ENCODE measurements at regions not wholly inside any gene's neighbourhood (a gene's known extent, or its start where the extent isn't known, plus 50 kb on each side); places are given as distances from the start of the nearest gene placed in this dataset.
"Not testable (repeated sequence)": the region's sequence is repeated elsewhere in the genome, so short reads cannot be mapped to it uniquely, and the experiment has no call there.

DNA sequence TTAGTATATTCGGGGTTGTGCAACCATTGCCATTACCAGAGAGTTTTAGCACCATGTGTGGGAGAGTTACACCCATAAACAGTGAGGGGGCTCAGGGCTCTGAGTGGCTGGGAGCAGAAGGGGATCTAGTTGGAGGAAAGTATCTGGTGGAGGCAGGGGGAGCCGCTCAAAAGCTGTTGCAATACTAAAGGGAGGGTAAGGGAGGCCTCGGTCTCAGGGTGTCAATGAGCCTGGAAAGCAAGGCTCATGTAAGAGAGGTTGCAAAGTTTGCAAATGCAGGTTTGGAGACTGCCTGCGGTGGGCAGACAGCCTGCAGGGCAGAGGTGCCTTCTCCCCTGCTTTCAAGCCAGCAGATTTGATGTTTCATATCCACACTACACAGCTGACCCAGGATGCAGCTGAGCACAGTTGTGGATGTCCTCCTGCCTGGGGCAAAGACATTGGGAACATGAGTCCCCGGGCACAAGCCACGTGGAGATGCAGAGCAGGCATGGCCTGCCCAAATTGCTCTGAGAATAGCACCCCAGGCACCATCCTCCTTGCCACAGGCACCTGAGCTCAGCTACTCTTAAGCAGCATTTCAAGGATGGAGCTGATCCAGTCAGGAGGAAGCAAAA lies 181.4 kb downstream of the TLE3 start:
- no peak for ATAC-seq (replicated peaks; ENCODE audit: extremely low read depth, poor library complexity, severe bottlenecking)
- no peaks in the 10 kb centered on the region for H3K4me1 Mint-ChIP-seq
- no peak overlapping the region for H3K4me3 Mint-ChIP-seq

GRCh38 chr15:69917056-69917455 lies 180.7 kb downstream of the TLE3 start:
- no peak overlapping the region for H3K4me3 Mint-ChIP-seq
- H3K4me1 Mint-ChIP-seq, result no peaks in the 10 kb centered on the region
- H3K36me3 Mint-ChIP-seq (ENCODE audit: insufficient read depth), result no peaks in the 10 kb centered on the region
- no peak overlapping the region for H3K27ac Mint-ChIP-seq (ENCODE audit: low read depth)
- no peaks in the 10 kb centered on the region for H3K9me3 Mint-ChIP-seq
- ATAC-seq (replicated peaks; ENCODE audit: extremely low read depth, poor library complexity, severe bottlenecking), result no peak
- no peaks in the 10 kb centered on the region for H3K27me3 Mint-ChIP-seq
- DNase-seq (ENCODE audit: low spot score in 2 of 2), result no peak

More for the DNA sequence above, 181.4 kb downstream of the TLE3 start:
- no peaks in the 10 kb centered on the region for H3K27me3 Mint-ChIP-seq
- no peaks in the 10 kb centered on the region for H3K36me3 Mint-ChIP-seq (ENCODE audit: insufficient read depth)
- no peak for DNase-seq (ENCODE audit: low spot score in 2 of 2)
- no peak overlapping the region for H3K27ac Mint-ChIP-seq (ENCODE audit: low read depth)
- no peaks in the 10 kb centered on the region for H3K9me3 Mint-ChIP-seq

DNA sequence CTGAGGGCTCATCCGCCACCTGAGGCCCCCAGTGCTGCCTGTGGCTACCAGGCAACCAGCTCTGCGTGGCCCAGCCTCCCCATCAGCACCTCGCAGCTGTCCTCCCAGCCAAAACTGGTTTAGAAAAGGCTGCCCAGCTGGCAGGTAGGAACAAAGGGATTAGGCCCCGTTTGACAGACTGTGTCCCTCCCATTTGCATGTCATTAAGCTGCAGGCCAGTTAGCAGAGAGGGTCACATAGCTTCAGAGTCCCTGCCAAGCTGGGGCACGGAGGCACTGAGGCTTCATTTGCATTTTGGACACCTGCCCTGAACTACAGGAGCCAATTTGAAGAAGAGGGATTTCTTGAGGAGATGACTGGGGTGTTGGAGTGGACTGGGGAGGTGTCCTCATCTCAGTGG lies 177.9 kb downstream of the TLE3 start:
- no peak overlapping the region for H3K4me3 Mint-ChIP-seq
- H3K4me1 Mint-ChIP-seq, result no peaks in the 10 kb centered on the region
- DNase-seq (ENCODE audit: low spot score in 2 of 2), result no peak
- H3K27ac Mint-ChIP-seq (ENCODE audit: low read depth), result no peak overlapping the region
- H3K9me3 Mint-ChIP-seq, result peaks cover 8% of the 10 kb centered on the region
- H3K36me3 Mint-ChIP-seq (ENCODE audit: insufficient read depth), result no peaks in the 10 kb centered on the region
- H3K27me3 Mint-ChIP-seq, result no peaks in the 10 kb centered on the region
- ATAC-seq (replicated peaks; ENCODE audit: extremely low read depth, poor library complexity, severe bottlenecking), result no peak

GRCh38 chr15:69920221-69920620 lies 177.5 kb downstream of the TLE3 start:
- Mint-ChIP-seq H3K4me3 (no peak overlapping the region), H3K9me3 (peaks cover 9% of the 10 kb centered on the region), H3K27me3 (no peaks in the 10 kb centered on the region), H3K36me3 (ENCODE audit: insufficient read depth) (no peaks in the 10 kb centered on the region), H3K27ac (ENCODE audit: low read depth) (no peak overlapping the region), H3K4me1 (no peaks in the 10 kb centered on the region)
- DNase-seq (ENCODE audit: low spot score in 2 of 2) (no peak), ATAC-seq (replicated peaks; ENCODE audit: extremely low read depth, poor library complexity, severe bottlenecking) (no peak)

DNA sequence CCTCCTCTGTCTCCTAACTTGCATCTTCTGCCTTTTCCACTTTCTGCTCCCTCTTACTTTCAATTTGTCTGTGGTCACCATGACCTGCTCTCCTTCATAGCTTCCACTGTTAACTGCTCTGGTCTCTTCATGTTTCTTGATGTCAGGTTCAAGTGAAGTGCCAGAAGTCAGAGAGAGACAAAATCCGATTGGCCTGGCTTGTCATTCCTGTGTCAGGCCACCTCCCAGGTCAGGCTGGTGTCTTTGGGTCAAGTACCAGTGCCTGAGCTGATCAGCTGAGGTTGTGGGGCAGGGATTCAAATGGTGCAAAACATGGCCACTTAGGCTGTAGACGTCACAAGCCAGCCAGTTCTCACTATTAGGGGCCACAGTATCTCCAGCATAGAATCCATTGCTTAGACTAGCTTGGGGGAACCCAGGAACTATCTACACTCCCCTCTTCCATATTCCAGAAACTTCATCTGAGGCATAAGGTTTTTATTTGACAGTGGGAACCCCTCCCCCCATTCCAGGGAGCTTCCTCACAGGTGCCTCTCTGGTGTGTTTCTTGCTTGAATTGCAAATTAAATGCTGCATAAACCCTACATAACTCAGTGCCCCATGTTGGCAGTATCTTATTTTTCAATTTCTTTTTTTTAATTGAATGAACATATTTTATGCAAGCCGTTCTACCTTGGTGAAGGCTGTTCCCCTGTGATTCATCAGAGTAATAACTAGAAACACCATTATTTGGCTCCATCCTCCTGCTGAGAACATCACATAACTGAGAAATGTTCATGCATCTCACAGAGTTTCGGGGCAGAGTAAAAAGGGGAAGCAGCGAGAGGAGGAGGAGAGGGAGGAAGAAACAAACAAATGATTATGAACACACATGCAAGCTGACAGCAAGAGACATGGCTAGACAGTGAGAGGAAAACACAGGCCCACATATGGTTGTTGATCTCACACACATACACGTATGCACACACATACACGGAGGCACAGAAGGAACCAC lies 175.8 kb downstream of the TLE3 start:
- no peak overlapping the region for H3K4me3 Mint-ChIP-seq
- H3K27ac Mint-ChIP-seq (ENCODE audit: low read depth), result no peak overlapping the region
- peaks cover 9% of the 10 kb centered on the region for H3K9me3 Mint-ChIP-seq
- H3K27me3 Mint-ChIP-seq, result no peaks in the 10 kb centered on the region
- H3K36me3 Mint-ChIP-seq (ENCODE audit: insufficient read depth), result no peaks in the 10 kb centered on the region
- DNase-seq (ENCODE audit: low spot score in 2 of 2), result no peak
- no peaks in the 10 kb centered on the region for H3K4me1 Mint-ChIP-seq
- ATAC-seq (replicated peaks; ENCODE audit: extremely low read depth, poor library complexity, severe bottlenecking), result no peak

- Mint-ChIP-seq H3K27ac (ENCODE audit: low read depth) (no peak overlapping the region), H3K27me3 (no peaks in the 10 kb centered on the region), H3K4me1 (no peaks in the 10 kb centered on the region), H3K9me3 (peaks cover 9% of the 10 kb centered on the region), H3K4me3 (no peak overlapping the region), H3K36me3 (ENCODE audit: insufficient read depth) (no peaks in the 10 kb centered on the region)
- ATAC-seq (replicated peaks; ENCODE audit: extremely low read depth, poor library complexity, severe bottlenecking), result no peak
- no peak for DNase-seq (ENCODE audit: low spot score in 2 of 2)
These were observed 173.2 kb downstream of the TLE3 start for GRCh38 chr15:69924531-69924930.

DNA sequence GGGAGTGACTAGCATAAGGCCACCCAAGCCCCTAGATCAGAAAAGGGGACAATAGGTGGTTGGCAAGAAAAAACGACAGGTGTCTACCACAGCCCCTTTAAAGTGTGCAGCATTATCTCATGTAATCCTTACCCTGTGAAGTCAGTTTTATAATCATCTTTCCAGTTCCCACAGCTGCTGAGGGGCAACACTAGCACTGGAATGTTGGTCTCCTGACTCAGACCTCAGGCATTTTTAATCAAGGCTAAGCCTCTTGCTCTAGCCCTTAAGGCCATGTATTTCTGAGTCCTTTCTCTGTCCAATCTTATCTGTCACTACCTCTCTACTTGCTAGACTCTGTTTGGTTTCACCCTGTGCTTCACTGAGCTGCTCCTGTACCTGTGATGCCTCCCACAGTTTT lies 171.7 kb downstream of the TLE3 start:
- Mint-ChIP-seq H3K9me3 (peaks cover 9% of the 10 kb centered on the region), H3K27me3 (no peaks in the 10 kb centered on the region), H3K36me3 (ENCODE audit: insufficient read depth) (no peaks in the 10 kb centered on the region), H3K4me3 (no peak overlapping the region), H3K4me1 (no peaks in the 10 kb centered on the region), H3K27ac (ENCODE audit: low read depth) (no peak overlapping the region)
- DNase-seq (ENCODE audit: low spot score in 2 of 2) (no peak), ATAC-seq (replicated peaks; ENCODE audit: extremely low read depth, poor library complexity, severe bottlenecking) (no peak)

DNA sequence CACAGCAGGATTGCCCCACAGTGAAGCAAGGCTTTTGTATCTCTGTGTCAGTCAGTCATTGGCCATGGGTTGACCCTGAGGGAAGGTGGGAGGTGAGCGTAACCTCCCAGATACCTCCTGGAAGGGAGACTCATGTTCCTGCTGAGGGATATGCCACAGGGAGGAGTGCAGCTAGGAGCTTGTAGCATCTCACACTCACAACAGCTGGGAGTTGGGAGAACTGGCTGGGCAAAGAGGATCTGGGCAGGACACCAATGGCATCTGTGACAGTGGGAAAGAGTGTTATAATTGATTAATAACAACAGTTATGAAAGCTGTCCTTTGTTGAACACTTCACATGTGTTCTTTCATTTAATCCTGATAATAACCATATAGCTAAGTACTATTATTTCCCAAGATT lies 171.0 kb downstream of the TLE3 start:
- H3K9me3 Mint-ChIP-seq, result peaks cover 9% of the 10 kb centered on the region
- no peaks in the 10 kb centered on the region for H3K36me3 Mint-ChIP-seq (ENCODE audit: insufficient read depth)
- ATAC-seq (replicated peaks; ENCODE audit: extremely low read depth, poor library complexity, severe bottlenecking) (no peak), DNase-seq (ENCODE audit: low spot score in 2 of 2) (no peak)
- H3K4me3 Mint-ChIP-seq, result no peak overlapping the region
- H3K4me1 Mint-ChIP-seq, result no peaks in the 10 kb centered on the region
- H3K27me3 Mint-ChIP-seq, result no peaks in the 10 kb centered on the region
- H3K27ac Mint-ChIP-seq (ENCODE audit: low read depth), result no peak overlapping the region

- not testable (repeated sequence) for ATAC-seq (replicated peaks; ENCODE audit: extremely low read depth, poor library complexity, severe bottlenecking); H3K9me3 Mint-ChIP-seq; H3K27ac Mint-ChIP-seq (ENCODE audit: low read depth); H3K36me3 Mint-ChIP-seq (ENCODE audit: insufficient read depth); H3K4me3 Mint-ChIP-seq; H3K4me1 Mint-ChIP-seq; DNase-seq (ENCODE audit: low spot score in 2 of 2)
- H3K27me3 Mint-ChIP-seq, result peaks cover 16% of the 10 kb centered on the region
These were observed 168.8 kb downstream of the TLE3 start for GRCh38 chr15:69928890-69929289.

DNA sequence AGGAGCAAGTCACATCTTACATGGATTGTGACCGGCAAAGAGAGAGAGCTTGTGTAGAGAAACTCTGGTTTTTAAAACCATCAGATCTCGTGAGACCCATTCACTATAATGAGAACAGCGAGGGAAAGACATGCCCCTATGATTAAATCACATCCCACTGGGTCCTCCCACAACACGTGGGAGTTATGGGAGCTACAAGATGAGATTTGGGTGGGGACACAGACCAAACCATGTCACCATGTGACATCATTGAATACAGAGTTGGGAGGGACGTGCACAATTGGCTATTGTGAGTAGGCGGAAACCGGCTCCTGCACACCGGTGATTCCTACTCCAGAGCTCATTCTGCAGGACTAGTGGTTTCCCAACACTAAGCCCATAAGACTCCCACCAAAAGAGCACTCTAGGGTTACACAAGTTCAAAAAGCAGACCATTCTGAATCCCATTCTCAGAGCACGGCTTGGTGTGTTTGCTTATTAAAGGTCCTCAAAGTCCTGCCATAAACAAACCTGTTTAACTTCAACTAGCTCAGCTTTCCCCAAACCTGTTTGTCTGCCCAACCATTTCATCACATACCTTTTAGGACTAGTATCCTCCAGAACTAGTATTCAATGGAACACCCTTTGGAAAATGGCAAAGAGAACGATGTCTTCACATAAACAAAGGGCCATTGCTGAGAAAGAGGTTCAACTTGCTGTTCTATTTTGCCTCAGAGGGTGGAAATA lies 167.6 kb downstream of the TLE3 start:
- Mint-ChIP-seq H3K27me3 (peaks cover 23% of the 10 kb centered on the region), H3K36me3 (ENCODE audit: insufficient read depth) (peaks cover 2% of the 10 kb centered on the region), H3K27ac (ENCODE audit: low read depth) (no peak overlapping the region), H3K4me1 (no peaks in the 10 kb centered on the region), H3K4me3 (no peak overlapping the region), H3K9me3 (no peaks in the 10 kb centered on the region)
- no peak for DNase-seq (ENCODE audit: low spot score in 2 of 2)
- ATAC-seq (replicated peaks; ENCODE audit: extremely low read depth, poor library complexity, severe bottlenecking), result no peak

DNA sequence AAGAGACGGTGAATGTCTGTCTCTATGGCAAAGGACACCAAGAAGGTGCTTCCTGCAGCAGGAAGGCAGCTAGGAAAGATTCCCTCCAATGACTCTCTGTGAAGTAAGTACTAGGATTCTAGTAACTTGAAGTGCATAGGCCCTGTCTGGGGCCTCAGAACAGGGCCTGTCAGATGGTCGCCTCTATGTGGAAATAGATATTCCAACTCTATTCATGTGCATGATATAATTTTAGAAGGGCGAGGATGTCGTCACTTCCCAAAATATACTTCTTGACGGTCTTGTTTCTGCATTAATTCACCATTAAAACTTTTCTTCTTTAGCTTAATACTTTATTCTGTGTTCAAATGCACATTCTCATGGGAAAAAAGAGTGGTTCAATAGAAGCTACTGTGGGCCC lies 167.0 kb downstream of the TLE3 start:
- no peak for DNase-seq (ENCODE audit: low spot score in 2 of 2)
- ATAC-seq (replicated peaks; ENCODE audit: extremely low read depth, poor library complexity, severe bottlenecking), result no peak
- H3K9me3 Mint-ChIP-seq, result no peaks in the 10 kb centered on the region
- H3K27ac Mint-ChIP-seq (ENCODE audit: low read depth), result no peak overlapping the region
- H3K4me3 Mint-ChIP-seq, result no peak overlapping the region
- peaks cover 2% of the 10 kb centered on the region for H3K36me3 Mint-ChIP-seq (ENCODE audit: insufficient read depth)
- peaks cover 30% of the 10 kb centered on the region for H3K27me3 Mint-ChIP-seq
- H3K4me1 Mint-ChIP-seq, result no peaks in the 10 kb centered on the region

GRCh38 chr15:69931156-69931555 lies 166.6 kb downstream of the TLE3 start:
- peaks cover 2% of the 10 kb centered on the region for H3K36me3 Mint-ChIP-seq (ENCODE audit: insufficient read depth)
- peaks cover 32% of the 10 kb centered on the region for H3K27me3 Mint-ChIP-seq
- no peak for DNase-seq (ENCODE audit: low spot score in 2 of 2)
- no peak overlapping the region for H3K27ac Mint-ChIP-seq (ENCODE audit: low read depth)
- H3K9me3 Mint-ChIP-seq, result no peaks in the 10 kb centered on the region
- no peaks in the 10 kb centered on the region for H3K4me1 Mint-ChIP-seq
- no peak for ATAC-seq (replicated peaks; ENCODE audit: extremely low read depth, poor library complexity, severe bottlenecking)
- H3K4me3 Mint-ChIP-seq, result no peak overlapping the region

Measured in central memory CD8-positive, alpha-beta T cell (primary cell).